ENCODE measurements at regions not wholly inside any gene's neighbourhood (a gene's known extent, or its start where the extent isn't known, plus 50 kb on each side); places are given as distances from the start of the nearest gene placed in this dataset.
"Not testable (repeated sequence)": the region's sequence is repeated elsewhere in the genome, so short reads cannot be mapped to it uniquely, and the experiment has no call there.

GRCh38 chr3:86389759-86390158 is 601.2 kb downstream of the VGLL3 start:
- TF ChIP-seq, protein P1, sequence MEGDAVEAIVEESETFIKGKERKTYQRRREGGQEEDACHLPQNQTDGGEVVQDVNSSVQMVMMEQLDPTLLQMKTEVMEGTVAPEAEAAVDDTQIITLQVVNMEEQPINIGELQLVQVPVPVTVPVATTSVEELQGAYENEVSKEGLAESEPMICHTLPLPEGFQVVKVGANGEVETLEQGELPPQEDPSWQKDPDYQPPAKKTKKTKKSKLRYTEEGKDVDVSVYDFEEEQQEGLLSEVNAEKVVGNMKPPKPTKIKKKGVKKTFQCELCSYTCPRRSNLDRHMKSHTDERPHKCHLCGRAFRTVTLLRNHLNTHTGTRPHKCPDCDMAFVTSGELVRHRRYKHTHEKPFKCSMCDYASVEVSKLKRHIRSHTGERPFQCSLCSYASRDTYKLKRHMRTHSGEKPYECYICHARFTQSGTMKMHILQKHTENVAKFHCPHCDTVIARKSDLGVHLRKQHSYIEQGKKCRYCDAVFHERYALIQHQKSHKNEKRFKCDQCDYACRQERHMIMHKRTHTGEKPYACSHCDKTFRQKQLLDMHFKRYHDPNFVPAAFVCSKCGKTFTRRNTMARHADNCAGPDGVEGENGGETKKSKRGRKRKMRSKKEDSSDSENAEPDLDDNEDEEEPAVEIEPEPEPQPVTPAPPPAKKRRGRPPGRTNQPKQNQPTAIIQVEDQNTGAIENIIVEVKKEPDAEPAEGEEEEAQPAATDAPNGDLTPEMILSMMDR (IDR thresholded peaks at IDR 0.05), result not testable (repeated sequence)
- TF ChIP-seq POLR2AphosphoS5, EP300, POLR2A (IDR thresholded peaks at IDR 0.05): not testable (repeated sequence)
